Head of caudate nucleus (tissue), 42 donors: ENCODE measurements at regions not wholly inside any gene's neighbourhood (a gene's known extent, or its start where the extent isn't known, plus 50 kb on each side); places are given as distances from the start of the nearest gene placed in this dataset.
"Not testable (repeated sequence)": the region's sequence is repeated elsewhere in the genome, so short reads cannot be mapped to it uniquely, and the experiment has no call there.

Experiments
- DNase-seq, 42 donors: peaks; one replicate each; pipeline versions ENCODE4 v3.0.0 to v3.0.0-alpha.2; 2020 to 2021; ENCODE audit warnings: mixed read lengths in 7 of 42
- intact Hi-C: fragments of 100-400 bp; cut with DNase I; formaldehyde crosslinking; loops from one replicate; pipeline ENCODE4 v1.15.0; 2022

- intact Hi-C loops = no loop called here
- DNase-seq = no peak
Observed at GRCh38 chr6:88472851-88473525, 306.8 kb upstream of the CNR1 start.

GRCh38 chr6:88459643-88460042 is 293.5 kb upstream of the CNR1 start:
- intact Hi-C loops = no loop called here
- no peak for DNase-seq

DNA sequence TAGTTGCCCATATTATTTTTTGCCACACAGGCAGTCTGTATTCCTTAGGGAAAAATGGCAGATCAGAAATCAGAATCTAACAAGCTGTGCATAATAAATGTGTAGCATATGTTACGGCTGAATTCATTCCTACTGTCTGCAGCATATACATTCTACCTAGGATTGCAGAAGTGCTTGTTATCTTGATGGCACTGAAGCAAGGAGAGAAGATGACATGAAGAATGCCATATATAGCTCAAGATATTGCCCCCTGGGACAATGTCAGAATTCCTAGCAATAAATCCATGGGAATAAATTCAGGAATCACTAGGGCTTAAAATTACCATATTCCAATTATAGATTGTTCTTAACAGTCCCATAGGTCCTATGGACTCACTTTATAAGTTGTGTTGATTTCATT is 293.0 kb upstream of the CNR1 start:
- no peak for DNase-seq
- intact Hi-C loops = no loop called here

- intact Hi-C loops = no loop called here
Observed at GRCh38 chr6:88458662-88459061, 292.5 kb upstream of the CNR1 start.

DNA sequence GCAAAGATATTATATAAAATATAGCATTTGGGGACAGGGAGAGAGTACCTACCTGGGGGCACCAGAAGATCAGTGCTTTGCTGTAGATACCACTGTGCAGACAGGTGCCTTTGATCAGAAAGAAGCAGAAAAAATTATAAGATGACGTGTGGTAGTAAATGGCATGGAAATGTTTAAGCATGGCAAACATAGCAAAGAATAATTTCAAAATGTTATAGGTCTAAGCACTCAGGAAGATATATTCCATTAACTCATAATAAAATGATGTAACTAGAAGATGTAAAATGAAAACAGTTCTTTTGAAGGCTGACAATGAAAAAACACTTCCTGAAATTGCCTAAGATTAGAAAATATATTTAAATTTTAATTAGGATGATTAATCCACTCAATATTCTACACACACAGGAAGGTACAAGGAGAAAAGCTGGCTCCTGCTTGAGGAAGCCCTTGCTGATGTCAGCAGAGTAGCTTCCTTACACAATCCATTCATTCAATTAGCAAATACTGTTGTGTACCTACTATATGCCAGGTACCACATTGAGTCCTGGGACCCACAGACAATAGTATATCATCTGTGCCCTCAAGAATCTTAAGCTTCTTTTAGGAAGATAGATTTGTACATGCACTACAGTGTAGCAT is 290.2 kb upstream of the CNR1 start:
- peak in 1 of 42 donors; percentile 18 for DNase-seq
- intact Hi-C loops = no loop called here

More at GRCh38 chr6:88458662-88459061, 292.5 kb upstream of the CNR1 start:
- peak in 1 of 42 donors; percentile 14 for DNase-seq

GRCh38 chr6:88455317-88455716 is 289.2 kb upstream of the CNR1 start:
- DNase-seq = peak in 14 of 42 donors; percentile 4 to 43 (median 17)
- intact Hi-C loops = no loop called here

DNA sequence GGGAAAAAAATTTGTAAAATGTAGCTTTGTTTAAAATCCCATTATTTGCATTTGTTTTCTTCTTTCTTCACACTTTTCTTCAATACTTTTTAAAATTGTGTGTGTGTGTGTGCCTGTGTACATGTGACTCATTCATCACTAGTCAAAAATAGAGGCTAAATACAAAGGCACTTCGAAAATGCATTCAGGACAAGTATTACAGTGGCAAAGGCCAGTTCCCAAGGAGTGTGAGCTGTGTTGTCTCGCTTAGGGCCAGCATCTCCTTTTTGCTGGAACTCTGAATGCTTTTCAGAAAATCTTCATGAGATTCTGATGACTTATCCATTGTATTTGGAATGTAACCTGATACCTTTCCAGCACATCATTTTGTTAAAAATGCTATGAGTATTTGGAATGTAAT is 288.5 kb upstream of the CNR1 start:
- intact Hi-C loops = no loop called here
- DNase-seq = no peak

DNA sequence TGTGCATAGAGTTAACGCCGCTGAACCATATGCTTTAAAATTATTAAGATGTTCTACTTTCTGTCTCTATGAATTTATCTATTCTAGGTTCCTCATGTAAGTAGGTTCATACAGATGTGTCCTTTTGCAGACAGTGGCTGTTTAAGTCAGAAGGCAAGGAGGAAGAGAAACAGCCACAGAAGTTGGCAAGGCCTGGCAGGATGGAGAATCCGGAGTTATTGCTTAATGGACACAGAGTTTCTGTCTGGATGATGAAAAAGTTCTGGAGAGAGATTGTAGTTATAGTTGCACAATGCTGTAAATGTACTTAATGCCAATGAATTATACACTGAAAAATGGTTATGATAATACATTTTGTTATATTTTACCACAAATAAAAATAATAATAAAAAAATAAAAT is 283.6 kb upstream of the CNR1 start:
- no peak for DNase-seq
- intact Hi-C loops = no loop called here

DNA sequence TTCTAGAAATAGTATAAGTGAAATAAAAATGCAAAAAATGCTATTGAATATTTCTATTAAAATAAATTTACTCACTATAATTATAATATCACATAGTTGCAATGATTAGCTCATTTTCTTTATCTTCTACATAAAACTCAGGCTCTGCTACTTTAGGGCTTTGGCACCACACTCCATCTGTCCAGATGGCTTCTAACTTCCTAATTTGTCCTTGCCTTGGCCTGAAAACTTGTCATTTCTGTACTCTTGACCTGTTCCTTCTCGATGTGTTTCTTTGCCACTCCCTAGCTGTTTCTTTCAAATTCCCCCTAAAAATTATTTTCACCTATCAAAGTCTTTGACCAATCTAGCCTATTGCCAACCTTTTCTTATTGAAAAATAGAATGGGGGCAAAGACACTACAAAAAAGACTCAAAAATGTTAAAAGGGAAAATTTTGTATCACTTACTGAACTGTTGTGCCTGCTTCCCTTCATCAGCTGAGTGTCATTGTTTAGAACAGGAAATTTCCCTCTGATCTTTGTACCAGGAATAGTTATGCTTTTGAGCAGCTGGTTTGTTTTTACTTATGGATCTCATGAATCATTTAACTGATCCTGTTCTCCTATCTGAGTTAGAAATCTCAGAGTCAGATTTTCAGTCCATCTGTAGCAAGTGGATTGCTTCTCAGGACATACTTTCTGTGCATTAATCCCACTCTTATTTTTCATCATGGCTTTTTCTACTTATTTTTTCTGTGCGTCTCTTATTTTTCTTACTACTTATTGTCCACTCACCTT is 279.2 kb upstream of the CNR1 start:
- intact Hi-C loops = no loop called here
- DNase-seq = no peak

DNA sequence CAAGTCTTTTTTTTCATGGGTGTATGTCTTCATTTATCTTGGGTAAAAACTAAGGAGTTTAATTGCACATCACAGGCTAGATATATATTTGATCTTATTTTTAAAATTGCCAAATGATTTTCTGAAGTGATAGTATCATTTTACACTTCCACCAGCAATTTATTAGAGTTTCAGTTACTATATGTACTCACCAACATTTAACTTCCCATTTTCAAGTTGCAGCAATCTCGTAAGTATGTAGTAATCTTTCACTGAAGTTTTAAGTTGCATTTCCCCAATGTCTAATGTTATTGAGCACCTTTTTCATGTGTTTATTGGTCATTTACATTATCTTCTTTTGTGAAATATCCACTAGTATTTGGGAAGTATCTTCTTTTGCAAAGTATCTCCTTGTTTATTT is 277.4 kb upstream of the CNR1 start:
- DNase-seq = no peak
- intact Hi-C loops = no loop called here

GRCh38 chr6:88442737-88443136 is 276.6 kb upstream of the CNR1 start:
- no peak for DNase-seq
- intact Hi-C loops = no loop called here

DNA sequence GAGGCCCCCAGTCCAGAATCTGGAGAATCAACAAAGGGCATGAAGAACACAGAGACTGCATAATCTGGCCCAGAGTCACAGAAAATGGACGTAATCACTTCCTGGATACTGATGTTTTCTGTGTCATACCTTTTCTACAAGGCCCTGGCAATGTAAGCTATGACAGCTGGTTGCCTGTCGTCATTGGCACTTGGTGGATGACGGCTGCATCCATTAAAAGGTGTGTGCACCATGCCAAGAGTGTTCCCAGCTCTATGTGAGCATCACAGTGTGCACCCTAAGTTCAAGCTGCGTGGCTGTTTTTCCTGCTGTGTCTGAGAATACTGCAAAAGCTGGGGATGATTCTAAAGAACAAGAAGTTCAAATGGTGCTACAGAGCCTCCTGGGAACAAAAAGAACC is 275.2 kb upstream of the CNR1 start:
- no peak for DNase-seq
- intact Hi-C loops = no loop called here

DNA sequence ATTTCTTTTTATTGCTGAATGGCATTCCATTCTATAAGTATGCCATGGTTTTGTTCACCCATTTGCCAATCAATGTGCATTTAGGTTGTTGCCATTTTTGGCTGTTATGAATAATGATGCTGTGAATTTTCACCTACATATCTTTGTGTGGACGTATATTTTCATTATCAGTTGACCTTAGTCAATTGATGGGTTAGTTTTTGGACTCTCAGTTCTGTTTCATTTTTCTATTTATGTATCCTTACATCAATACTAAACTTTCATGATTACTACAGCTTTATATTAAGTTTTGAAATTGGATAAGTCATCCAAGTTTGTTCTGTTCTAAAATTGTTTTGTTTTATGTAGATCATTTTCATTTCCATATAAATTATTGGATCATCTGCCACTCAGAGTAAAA is 261.9 kb upstream of the CNR1 start:
- DNase-seq = no peak
- intact Hi-C loops = no loop called here

DNA sequence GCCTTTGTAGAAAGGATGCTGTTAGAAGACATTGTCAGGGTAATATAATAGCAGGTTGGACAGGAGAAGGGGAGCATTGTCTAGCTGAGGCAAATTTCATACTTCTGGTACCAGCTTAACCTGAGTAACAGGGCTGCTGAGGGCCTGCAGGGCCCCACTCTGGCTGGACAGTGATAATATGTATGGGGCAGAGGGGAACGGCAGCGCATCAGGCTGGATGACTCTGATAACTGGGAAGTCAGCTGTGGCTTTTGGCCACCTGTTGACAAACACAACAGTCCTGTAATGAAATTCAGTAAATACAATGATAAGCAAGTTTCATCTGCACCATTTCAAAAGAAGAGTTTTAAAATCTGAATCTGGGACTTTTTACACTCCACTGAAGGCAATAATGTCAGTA is 259.9 kb upstream of the CNR1 start:
- DNase-seq = no peak
- intact Hi-C loops = no loop called here

- intact Hi-C loops = no loop called here
- no peak for DNase-seq
Observed at GRCh38 chr6:88422831-88423230, 256.7 kb upstream of the CNR1 start.

DNA sequence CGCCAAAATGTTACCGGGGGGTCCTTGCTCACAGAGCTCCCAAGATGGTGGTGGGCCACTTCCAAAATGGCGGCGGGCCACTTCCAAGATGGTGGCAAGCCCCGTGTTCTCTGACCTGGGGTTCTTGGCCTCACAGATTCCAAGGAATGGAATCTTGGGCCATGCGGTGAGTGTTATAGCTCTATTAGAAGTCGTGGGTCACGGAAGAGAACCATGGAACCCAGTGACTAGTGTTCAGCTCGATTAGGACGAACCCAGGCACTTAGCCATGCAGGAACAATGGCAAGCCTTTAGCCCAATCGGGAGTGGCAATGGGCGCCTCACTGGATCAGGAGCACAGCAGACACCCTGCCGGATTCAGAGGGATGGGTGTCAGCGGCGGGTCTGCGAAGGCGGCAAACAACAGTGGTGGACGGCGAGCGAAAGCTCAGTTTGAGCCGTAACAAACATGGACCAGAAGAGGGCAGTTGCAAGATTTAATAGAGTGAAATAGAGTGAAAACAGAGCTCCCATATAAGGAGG is 254.9 kb upstream of the CNR1 start:
- DNase-seq, intact Hi-C loops: not testable (repeated sequence)

DNA sequence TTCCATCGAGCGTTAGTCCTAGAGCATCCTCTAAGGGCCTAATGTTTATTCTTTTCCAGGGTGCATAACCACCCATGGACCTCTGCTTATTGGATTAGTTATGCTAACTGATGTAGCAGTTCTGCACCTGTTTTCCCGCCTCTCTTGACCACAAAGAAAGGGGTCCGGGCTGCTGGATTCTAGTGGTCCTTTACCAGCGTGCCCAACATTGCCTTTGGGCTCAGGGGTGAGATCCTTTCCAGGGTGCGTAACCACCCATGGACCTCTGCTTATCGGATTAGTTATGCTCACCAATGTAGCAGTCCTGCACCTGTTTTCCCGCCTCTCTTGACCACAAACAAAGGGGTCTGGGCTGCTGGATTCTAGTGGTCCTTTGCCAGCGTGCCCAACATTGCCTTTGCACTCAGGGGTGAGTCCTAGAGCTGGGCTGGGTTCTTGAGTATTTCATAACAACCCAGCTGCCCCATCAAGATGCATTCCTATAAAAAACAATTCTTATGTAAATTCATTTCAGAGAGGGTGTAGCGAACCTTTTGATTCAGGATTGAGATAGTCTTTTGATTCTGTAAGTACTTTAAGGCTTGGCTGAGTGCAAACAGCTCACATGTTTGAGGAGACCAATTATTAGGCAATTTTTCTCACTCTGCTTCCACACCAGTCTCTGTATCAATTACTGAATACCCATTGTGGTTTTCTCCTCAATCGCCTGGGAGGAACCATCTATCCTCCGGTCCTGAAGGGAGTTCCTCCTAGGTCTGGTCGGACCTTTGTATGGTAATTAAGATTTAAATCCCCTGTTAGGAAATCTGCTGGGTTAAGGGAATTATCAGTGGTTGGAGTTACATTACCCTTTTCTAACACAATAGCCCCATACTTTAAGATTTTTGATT is 253.0 kb upstream of the CNR1 start:
- intact Hi-C loops, DNase-seq: not testable (repeated sequence)

DNA sequence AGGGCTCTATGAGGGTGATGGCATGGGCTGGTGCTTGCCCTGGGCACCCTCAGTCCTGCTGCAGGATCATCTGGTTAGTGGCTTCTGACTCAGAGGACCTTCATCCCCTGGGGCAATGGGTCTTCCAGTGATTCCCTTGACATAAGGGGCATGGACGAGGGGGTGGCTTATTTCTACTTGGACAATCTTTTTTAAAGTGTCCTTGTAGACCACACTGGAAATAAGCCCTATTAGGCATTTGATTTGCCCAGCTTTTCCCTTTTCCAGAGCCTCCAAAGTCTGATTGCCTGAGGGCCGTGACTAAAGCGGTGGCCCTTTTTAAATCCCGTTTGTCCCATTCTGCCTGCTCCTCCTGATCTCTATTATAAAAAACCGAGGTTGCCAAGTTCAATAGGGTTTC is 251.2 kb upstream of the CNR1 start:
- intact Hi-C loops, DNase-seq: not testable (repeated sequence)

DNA sequence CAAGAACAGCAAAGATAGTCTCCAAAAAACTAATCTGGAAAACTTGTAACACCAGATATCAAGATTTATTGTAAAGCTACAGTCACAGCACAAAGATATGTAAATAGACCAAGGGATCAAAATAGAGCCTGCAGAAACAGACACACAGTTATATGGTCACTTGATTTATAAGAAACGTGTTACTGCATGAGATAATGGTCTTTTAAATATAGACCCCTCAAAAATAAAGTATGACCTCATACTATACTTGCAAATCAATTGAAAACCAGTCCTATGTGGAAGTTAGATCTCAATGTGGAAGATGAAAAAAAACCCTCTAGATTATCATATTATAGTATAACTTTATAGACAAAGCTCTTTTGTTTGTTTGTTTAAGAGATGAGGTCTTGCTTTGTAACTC is 247.3 kb upstream of the CNR1 start:
- DNase-seq = no peak

More for the DNA sequence above, 247.3 kb upstream of the CNR1 start:
- intact Hi-C loops = no loop called here
